ENCODE measurements at regions not wholly inside any gene's neighbourhood (a gene's known extent, or its start where the extent isn't known, plus 50 kb on each side); places are given as distances from the start of the nearest gene placed in this dataset.
"Not testable (repeated sequence)": the region's sequence is repeated elsewhere in the genome, so short reads cannot be mapped to it uniquely, and the experiment has no call there.

GRCh38 chr21:9001890-9002663, 1519.3 kb upstream of the TPTE start:
- Mint-ChIP-seq H3K9me3 (ENCODE audit: low read depth) (peaks cover 86% of the 10 kb centered on the region), H3K36me3 (ENCODE audit: insufficient read depth) (peaks cover 10% of the 10 kb centered on the region)
- not testable (repeated sequence) for H3K27ac Mint-ChIP-seq; H3K4me3 Mint-ChIP-seq (ENCODE audit: low read depth); DNase-seq (ENCODE audit: low spot score, unreplicated experiment); H3K4me1 Mint-ChIP-seq (ENCODE audit: low read depth); H3K27me3 Mint-ChIP-seq

GRCh38 chr21:9003909-9004814, 1517.2 kb upstream of the TPTE start:
- peaks cover 83% of the 10 kb centered on the region for H3K9me3 Mint-ChIP-seq (ENCODE audit: low read depth)
- H3K4me3 Mint-ChIP-seq (ENCODE audit: low read depth); DNase-seq (ENCODE audit: low spot score, unreplicated experiment); H3K27me3 Mint-ChIP-seq; H3K4me1 Mint-ChIP-seq (ENCODE audit: low read depth); H3K27ac Mint-ChIP-seq: not testable (repeated sequence)
- H3K36me3 Mint-ChIP-seq (ENCODE audit: insufficient read depth): peaks cover 20% of the 10 kb centered on the region

- not testable (repeated sequence) for H3K4me3 Mint-ChIP-seq (ENCODE audit: low read depth); H3K27me3 Mint-ChIP-seq; H3K27ac Mint-ChIP-seq; DNase-seq (ENCODE audit: low spot score, unreplicated experiment); H3K4me1 Mint-ChIP-seq (ENCODE audit: low read depth)
- peaks cover 21% of the 10 kb centered on the region for H3K36me3 Mint-ChIP-seq (ENCODE audit: insufficient read depth)
- peaks cover 79% of the 10 kb centered on the region for H3K9me3 Mint-ChIP-seq (ENCODE audit: low read depth)
These were observed 1516.4 kb upstream of the TPTE start for GRCh38 chr21:9004815-9005518.

- H3K4me3 Mint-ChIP-seq (ENCODE audit: low read depth); H3K4me1 Mint-ChIP-seq (ENCODE audit: low read depth); H3K27ac Mint-ChIP-seq; H3K27me3 Mint-ChIP-seq; DNase-seq (ENCODE audit: low spot score, unreplicated experiment): not testable (repeated sequence)
- Mint-ChIP-seq H3K9me3 (ENCODE audit: low read depth) (peaks cover 76% of the 10 kb centered on the region), H3K36me3 (ENCODE audit: insufficient read depth) (peaks cover 19% of the 10 kb centered on the region)
These were observed 1515.7 kb upstream of the TPTE start for GRCh38 chr21:9005671-9006070.

- not testable (repeated sequence) for H3K27me3 Mint-ChIP-seq; H3K27ac Mint-ChIP-seq; DNase-seq (ENCODE audit: low spot score, unreplicated experiment); H3K4me1 Mint-ChIP-seq (ENCODE audit: low read depth); H3K4me3 Mint-ChIP-seq (ENCODE audit: low read depth)
- peaks cover 20% of the 10 kb centered on the region for H3K36me3 Mint-ChIP-seq (ENCODE audit: insufficient read depth)
- H3K9me3 Mint-ChIP-seq (ENCODE audit: low read depth): peaks cover 79% of the 10 kb centered on the region
These were observed 1515.3 kb upstream of the TPTE start for GRCh38 chr21:9006111-9006510.

- Mint-ChIP-seq H3K9me3 (ENCODE audit: low read depth) (peaks cover 79% of the 10 kb centered on the region), H3K36me3 (ENCODE audit: insufficient read depth) (peaks cover 19% of the 10 kb centered on the region)
- not testable (repeated sequence) for H3K4me3 Mint-ChIP-seq (ENCODE audit: low read depth); H3K27ac Mint-ChIP-seq; H3K27me3 Mint-ChIP-seq; DNase-seq (ENCODE audit: low spot score, unreplicated experiment); H3K4me1 Mint-ChIP-seq (ENCODE audit: low read depth)
These were observed 1514.6 kb upstream of the TPTE start for GRCh38 chr21:9006553-9007323.

GRCh38 chr21:9008636-9009035, 1512.7 kb upstream of the TPTE start:
- Mint-ChIP-seq H3K27me3 (no peaks in the 10 kb centered on the region), H3K4me1 (ENCODE audit: low read depth) (no peaks in the 10 kb centered on the region), H3K36me3 (ENCODE audit: insufficient read depth) (peaks cover 27% of the 10 kb centered on the region), H3K9me3 (ENCODE audit: low read depth) (peaks cover 85% of the 10 kb centered on the region), H3K4me3 (ENCODE audit: low read depth) (no peak overlapping the region), H3K27ac (no peak overlapping the region)
- no peak for TF ChIP-seq CTCF (IDR thresholded peaks at IDR 0.05; ENCODE audit: unreplicated experiment)
- DNase-seq (ENCODE audit: low spot score, unreplicated experiment): no peak

- not testable (repeated sequence) for H3K4me1 Mint-ChIP-seq (ENCODE audit: low read depth); H3K27me3 Mint-ChIP-seq; DNase-seq (ENCODE audit: low spot score, unreplicated experiment); H3K27ac Mint-ChIP-seq; H3K4me3 Mint-ChIP-seq (ENCODE audit: low read depth)
- H3K36me3 Mint-ChIP-seq (ENCODE audit: insufficient read depth): peaks cover 27% of the 10 kb centered on the region
- H3K9me3 Mint-ChIP-seq (ENCODE audit: low read depth): peaks cover 81% of the 10 kb centered on the region
These were observed 1511.9 kb upstream of the TPTE start for GRCh38 chr21:9009267-9010016.

- not testable (repeated sequence) for H3K27me3 Mint-ChIP-seq; H3K4me3 Mint-ChIP-seq (ENCODE audit: low read depth); H3K27ac Mint-ChIP-seq; DNase-seq (ENCODE audit: low spot score, unreplicated experiment); H3K4me1 Mint-ChIP-seq (ENCODE audit: low read depth)
- peaks cover 28% of the 10 kb centered on the region for H3K36me3 Mint-ChIP-seq (ENCODE audit: insufficient read depth)
- H3K9me3 Mint-ChIP-seq (ENCODE audit: low read depth): peaks cover 82% of the 10 kb centered on the region
These were observed 1511.1 kb upstream of the TPTE start for GRCh38 chr21:9010121-9010795.
